Dedifferentiated amniotic fluid mesenchymal stem cell (primary cell): ENCODE measurements at regions not wholly inside any gene's neighbourhood (a gene's known extent, or its start where the extent isn't known, plus 50 kb on each side); places are given as distances from the start of the nearest gene placed in this dataset.
A peak's percentile ranks its signal among the peaks of the same experiment; 100 is the strongest.

Experiments used
- DNase-seq: peaks from one replicate; pipeline ENCODE4 v3.0.0-alpha.2; 2016; ENCODE audit errors: extremely low spot score

DNA sequence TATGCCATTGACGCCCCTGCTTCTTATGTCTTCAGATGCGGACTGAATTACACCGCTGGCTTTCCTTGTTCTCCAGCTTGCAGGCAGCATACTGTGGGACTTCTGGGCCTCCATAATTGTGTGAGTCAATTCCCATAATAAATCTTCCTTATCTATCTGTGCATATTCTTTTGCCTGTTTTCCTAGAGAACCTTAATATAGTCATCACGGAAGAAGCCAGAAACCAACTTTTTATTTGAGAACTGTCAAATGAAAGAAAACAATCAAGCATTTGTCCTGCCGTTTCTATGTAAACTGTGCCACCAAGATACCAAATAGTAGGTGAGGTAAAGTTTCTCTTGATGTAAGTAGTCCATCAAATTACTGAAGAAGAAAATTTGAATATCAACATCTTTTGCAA lies 51.8 kb upstream of the B3GALNT1 start:
- no peak for DNase-seq

DNA sequence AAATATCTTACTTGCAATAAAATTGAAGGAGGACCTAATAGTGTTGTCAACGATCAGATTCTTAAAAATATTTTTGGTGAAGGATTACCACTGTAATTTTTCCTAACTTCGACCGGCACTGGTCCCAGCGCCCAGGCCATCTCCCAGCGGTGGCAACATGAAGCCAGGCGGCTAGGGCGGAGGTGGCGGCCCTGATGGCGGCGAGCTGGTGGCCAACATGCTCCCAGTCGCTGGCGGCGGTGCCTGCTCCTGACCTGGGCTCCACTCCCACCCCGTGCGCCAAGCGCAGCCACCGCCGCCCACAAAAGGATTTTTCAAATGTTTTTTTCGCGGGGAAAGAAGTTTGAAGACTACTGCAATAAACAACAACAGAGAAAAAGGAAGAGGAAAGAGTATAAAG lies 56.5 kb upstream of the B3GALNT1 start:
- DNase-seq: no peak

DNA sequence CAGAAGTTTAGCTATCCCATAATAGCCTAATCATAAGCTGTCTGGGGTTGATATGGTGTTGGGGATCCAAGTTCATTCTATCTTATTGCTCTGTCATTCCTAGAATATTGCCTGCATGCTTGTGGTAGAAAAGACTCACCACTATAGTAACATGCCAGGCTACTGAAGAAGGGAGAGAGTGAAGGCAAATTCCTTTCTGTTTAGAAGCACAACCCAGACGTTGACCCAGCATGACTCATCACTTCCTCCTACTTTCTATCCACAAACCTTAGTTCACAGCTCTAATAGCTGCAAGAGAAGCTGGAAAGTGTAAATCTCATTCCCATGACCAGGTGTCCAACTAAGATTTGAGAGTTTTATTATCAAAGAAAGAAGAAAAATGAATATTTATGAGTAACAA lies 57.8 kb upstream of the NMD3 start:
- peak; percentile 62 for DNase-seq

DNA sequence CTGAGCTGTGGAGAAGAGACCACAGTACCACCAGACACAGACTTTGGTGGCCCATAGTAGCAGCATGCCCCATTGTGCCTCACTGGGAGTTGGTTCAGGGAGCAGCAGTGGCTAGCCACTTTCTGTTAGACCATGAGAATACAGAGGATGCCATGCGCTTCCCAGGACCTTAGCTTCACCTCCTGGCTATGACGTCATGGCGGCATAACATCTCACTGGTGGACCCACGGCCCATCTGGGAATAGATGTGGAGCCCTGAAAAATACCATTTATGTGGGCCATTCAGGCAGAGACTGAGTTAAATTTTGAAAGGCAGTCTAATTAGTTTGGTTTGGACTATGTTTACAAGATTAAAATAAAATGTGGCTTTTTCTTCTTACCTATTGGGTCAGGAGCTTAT lies 55.1 kb upstream of the NMD3 start:
- no peak for DNase-seq

DNA sequence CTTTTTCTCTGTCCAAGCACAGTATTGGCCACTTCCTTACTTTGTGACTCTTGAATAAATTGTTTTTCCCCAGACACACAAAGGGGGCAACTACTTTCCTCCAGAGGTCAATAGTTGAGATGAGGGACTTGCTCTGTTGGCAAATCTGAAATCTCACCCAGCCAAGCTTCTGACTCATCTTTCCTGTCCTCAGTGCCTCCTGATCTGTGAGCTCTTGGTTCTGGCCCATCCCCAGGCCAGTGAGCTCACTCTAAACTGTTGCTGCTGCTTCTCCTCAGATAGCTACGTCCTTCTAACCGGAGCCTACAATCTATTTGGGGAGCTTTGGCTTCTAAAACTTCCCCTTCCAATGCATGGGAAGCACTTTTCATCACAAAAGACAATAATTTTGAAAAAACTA lies 50.0 kb upstream of the NMD3 start:
- DNase-seq: peak; percentile 68
